ENCODE measurements at regions not wholly inside any gene's neighbourhood (a gene's known extent, or its start where the extent isn't known, plus 50 kb on each side); places are given as distances from the start of the nearest gene placed in this dataset.

DNA sequence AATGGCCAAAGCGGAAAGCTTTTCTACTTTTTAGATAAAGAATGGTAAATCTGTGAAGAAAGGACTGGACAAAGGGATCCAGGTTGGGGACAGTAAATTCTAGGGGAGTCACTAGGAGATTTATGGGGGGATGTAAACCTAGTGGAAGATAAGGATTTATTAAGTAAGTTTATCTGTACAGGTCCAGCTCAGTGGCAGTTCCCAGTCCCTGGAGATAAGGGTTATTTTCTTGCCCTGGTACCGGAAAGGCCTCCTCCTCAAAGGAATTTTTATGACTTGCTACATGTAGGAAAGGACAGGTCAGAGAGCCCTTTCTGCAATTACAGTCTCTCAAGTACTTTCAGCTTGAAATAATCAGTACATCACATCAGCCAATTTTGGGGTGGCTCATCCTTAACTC lies 72.6 kb upstream of the BICD1 start:
- TF ChIP-seq CTCF (IDR thresholded peaks at IDR 0.05) (no peak), ZFX (IDR thresholded peaks at IDR 0.05; ENCODE audit: borderline replicate concordance) (no peak)
